ENCODE measurements at regions not wholly inside any gene's neighbourhood (a gene's known extent, or its start where the extent isn't known, plus 50 kb on each side); places are given as distances from the start of the nearest gene placed in this dataset.
"Not testable (repeated sequence)": the region's sequence is repeated elsewhere in the genome, so short reads cannot be mapped to it uniquely, and the experiment has no call there.

DNA sequence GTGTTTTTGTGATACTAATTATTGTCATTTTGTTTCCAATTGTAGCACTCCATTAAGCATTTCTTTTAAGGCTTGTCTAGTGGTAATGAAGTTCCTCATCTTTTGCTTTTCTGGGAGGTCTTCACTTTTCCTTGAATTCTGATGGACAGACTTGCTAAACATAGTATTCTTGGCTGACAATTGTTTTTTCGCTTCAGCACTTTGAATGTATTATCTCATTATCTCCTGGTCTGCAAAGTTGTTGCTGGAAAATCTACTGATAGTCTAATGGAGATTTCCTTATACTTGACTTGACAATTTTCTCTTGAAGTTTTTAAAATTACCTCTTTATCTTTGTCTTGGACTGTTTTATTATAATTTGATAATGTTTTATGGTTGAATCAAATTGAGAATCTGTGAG lies 147.5 kb downstream of the FAM174A start:
- Histone ChIP-seq H3K4me1 (ENCODE audit: control insufficient read depth in 4 of 4, insufficient read depth in 4 of 4, low read length in 3 of 4) (no peaks in the 10 kb centered on the region), H3K9me3 (ENCODE audit: control insufficient read depth in 4 of 4, low read length in 3 of 4) (peaks cover 0 to 11% (median 6%) of the 10 kb centered on the region in 4 donors), H3K36me3 (ENCODE audit: control insufficient read depth in 4 of 4, insufficient read depth in 3 of 4, low read depth in 1 of 4, low read length in 3 of 4) (no peaks in the 10 kb centered on the region), H3K9ac (ENCODE audit: low read depth in 1 of 2, low read length in 2 of 2) (no peak overlapping the region), H3K27ac (ENCODE audit: low read depth in 1 of 2, low read length in 2 of 2) (no peak overlapping the region), H3K27me3 (ENCODE audit: control insufficient read depth in 4 of 4, insufficient read depth in 4 of 4, low read length in 3 of 4) (no peaks in the 10 kb centered on the region), H3K4me3 (ENCODE audit: low read depth in 1 of 3, low read length in 3 of 3) (no peak overlapping the region)
- TF ChIP-seq, protein P1, sequence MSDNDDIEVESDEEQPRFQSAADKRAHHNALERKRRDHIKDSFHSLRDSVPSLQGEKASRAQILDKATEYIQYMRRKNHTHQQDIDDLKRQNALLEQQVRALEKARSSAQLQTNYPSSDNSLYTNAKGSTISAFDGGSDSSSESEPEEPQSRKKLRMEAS (IDR thresholded peaks at IDR 0.05): no peak
- no peak for TF ChIP-seq SP1 (IDR thresholded peaks at IDR 0.05)
- no peak for TF ChIP-seq RXRA (IDR thresholded peaks at IDR 0.05)
- no peak for TF ChIP-seq RAD21 (IDR thresholded peaks at IDR 0.05)
- TF ChIP-seq, protein P2, sequence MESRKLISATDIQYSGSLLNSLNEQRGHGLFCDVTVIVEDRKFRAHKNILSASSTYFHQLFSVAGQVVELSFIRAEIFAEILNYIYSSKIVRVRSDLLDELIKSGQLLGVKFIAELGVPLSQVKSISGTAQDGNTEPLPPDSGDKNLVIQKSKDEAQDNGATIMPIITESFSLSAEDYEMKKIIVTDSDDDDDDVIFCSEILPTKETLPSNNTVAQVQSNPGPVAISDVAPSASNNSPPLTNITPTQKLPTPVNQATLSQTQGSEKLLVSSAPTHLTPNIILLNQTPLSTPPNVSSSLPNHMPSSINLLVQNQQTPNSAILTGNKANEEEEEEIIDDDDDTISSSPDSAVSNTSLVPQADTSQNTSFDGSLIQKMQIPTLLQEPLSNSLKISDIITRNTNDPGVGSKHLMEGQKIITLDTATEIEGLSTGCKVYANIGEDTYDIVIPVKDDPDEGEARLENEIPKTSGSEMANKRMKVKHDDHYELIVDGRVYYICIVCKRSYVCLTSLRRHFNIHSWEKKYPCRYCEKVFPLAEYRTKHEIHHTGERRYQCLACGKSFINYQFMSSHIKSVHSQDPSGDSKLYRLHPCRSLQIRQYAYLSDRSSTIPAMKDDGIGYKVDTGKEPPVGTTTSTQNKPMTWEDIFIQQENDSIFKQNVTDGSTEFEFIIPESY (IDR thresholded peaks at IDR 0.05): no peak
- TF ChIP-seq, protein P3, sequence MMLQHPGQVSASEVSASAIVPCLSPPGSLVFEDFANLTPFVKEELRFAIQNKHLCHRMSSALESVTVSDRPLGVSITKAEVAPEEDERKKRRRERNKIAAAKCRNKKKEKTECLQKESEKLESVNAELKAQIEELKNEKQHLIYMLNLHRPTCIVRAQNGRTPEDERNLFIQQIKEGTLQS (IDR thresholded peaks at IDR 0.05): no peak
- TF ChIP-seq FOXA1 (IDR thresholded peaks at IDR 0.05): no peak
- TF ChIP-seq, protein P4, sequence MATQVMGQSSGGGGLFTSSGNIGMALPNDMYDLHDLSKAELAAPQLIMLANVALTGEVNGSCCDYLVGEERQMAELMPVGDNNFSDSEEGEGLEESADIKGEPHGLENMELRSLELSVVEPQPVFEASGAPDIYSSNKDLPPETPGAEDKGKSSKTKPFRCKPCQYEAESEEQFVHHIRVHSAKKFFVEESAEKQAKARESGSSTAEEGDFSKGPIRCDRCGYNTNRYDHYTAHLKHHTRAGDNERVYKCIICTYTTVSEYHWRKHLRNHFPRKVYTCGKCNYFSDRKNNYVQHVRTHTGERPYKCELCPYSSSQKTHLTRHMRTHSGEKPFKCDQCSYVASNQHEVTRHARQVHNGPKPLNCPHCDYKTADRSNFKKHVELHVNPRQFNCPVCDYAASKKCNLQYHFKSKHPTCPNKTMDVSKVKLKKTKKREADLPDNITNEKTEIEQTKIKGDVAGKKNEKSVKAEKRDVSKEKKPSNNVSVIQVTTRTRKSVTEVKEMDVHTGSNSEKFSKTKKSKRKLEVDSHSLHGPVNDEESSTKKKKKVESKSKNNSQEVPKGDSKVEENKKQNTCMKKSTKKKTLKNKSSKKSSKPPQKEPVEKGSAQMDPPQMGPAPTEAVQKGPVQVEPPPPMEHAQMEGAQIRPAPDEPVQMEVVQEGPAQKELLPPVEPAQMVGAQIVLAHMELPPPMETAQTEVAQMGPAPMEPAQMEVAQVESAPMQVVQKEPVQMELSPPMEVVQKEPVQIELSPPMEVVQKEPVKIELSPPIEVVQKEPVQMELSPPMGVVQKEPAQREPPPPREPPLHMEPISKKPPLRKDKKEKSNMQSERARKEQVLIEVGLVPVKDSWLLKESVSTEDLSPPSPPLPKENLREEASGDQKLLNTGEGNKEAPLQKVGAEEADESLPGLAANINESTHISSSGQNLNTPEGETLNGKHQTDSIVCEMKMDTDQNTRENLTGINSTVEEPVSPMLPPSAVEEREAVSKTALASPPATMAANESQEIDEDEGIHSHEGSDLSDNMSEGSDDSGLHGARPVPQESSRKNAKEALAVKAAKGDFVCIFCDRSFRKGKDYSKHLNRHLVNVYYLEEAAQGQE (IDR thresholded peaks at IDR 0.05): no peak
- no peak for TF ChIP-seq HNF4A (conservative IDR thresholded peaks at IDR 0.05)
- no peak for TF ChIP-seq TAF1 (conservative IDR thresholded peaks at IDR 0.05)
- no peak for DNase-seq (ENCODE audit: low spot score)
- 92% methylated on average over 1 of the region's 1 CpG for WGBS

DNA sequence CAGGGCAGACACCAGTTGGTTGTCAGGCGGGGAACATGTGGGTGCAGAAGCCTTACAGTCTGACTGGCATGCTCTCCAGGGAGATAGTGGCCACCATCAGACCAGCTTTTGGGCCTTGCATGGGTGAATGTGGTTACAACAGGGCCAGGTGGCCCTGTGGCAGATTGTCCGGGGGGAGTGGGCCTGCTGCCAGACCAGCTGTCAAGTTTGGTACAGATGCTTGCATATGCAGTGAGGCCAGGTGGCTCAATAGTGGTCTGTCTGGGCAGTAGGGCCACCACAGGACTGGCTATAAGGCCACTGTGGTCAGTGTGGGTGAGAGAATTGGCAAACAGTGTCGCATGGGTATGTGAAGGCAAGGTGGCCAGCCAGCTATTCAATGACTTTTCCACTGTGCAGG lies 148.7 kb downstream of the FAM174A start:
- H3K36me3 ChIP-seq (ENCODE audit: control insufficient read depth in 4 of 4, insufficient read depth in 3 of 4, low read depth in 1 of 4, low read length in 3 of 4): no peaks in the 10 kb centered on the region

DNA sequence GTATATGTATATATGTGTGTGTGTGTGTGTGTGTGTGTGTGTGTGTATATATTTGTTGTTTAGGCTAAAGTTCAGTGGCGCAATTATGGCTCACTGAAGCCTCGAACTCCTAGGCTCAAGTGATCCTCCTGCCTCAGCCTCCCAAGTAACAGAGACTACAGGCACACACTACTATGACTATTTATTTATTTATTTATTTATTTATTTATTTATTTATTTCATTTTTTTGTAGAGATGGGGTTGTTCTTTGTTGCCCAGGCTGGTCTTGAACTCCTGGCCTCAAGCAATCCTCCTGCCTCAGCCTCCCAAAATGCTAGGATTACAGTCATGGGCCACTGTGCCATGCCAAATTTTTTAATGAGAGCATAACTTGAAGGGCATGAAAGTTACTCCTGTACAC lies 149.9 kb downstream of the FAM174A start:
- 89% methylated on average over 2 of the region's 2 CpGs for WGBS
- H3K9me3 ChIP-seq (ENCODE audit: control insufficient read depth in 4 of 4, low read length in 3 of 4): peaks cover 0 to 11% (median 6%) of the 10 kb centered on the region in 4 donors
- H3K27me3 ChIP-seq (ENCODE audit: control insufficient read depth in 4 of 4, insufficient read depth in 4 of 4, low read length in 3 of 4); H3K4me1 ChIP-seq (ENCODE audit: control insufficient read depth in 4 of 4, insufficient read depth in 4 of 4, low read length in 3 of 4); H3K27ac ChIP-seq (ENCODE audit: low read depth in 1 of 2, low read length in 2 of 2); DNase-seq (ENCODE audit: low spot score); H3K36me3 ChIP-seq (ENCODE audit: control insufficient read depth in 4 of 4, insufficient read depth in 3 of 4, low read depth in 1 of 4, low read length in 3 of 4); H3K4me3 ChIP-seq (ENCODE audit: low read depth in 1 of 3, low read length in 3 of 3); H3K9ac ChIP-seq (ENCODE audit: low read depth in 1 of 2, low read length in 2 of 2): not testable (repeated sequence)

More for the DNA sequence above, 148.7 kb downstream of the FAM174A start:
- no peak overlapping the region for H3K27ac ChIP-seq (ENCODE audit: low read depth in 1 of 2, low read length in 2 of 2)
- no peak overlapping the region for H3K4me3 ChIP-seq (ENCODE audit: low read depth in 1 of 3, low read length in 3 of 3)
- TF ChIP-seq RAD21 (IDR thresholded peaks at IDR 0.05) (no peak), JUND (IDR thresholded peaks at IDR 0.05) (no peak), YY1 (IDR thresholded peaks at IDR 0.05) (no peak), EGR1 (IDR thresholded peaks at IDR 0.05; ENCODE audit: low read depth in 2 of 2) (no peak), HNF4A (conservative IDR thresholded peaks at IDR 0.05) (no peak), FOXA1 (IDR thresholded peaks at IDR 0.05) (no peak), NR2F2 (IDR thresholded peaks at IDR 0.05) (no peak)
- TF ChIP-seq, protein P4 (IDR thresholded peaks at IDR 0.05): no peak
- H3K9ac ChIP-seq (ENCODE audit: low read depth in 1 of 2, low read length in 2 of 2): no peak overlapping the region
- peaks cover 0 to 11% (median 6%) of the 10 kb centered on the region in 4 donors for H3K9me3 ChIP-seq (ENCODE audit: control insufficient read depth in 4 of 4, low read length in 3 of 4)
- no peaks in the 10 kb centered on the region for H3K4me1 ChIP-seq (ENCODE audit: control insufficient read depth in 4 of 4, insufficient read depth in 4 of 4, low read length in 3 of 4)
- H3K27me3 ChIP-seq (ENCODE audit: control insufficient read depth in 4 of 4, insufficient read depth in 4 of 4, low read length in 3 of 4): no peaks in the 10 kb centered on the region
- no peak for DNase-seq (ENCODE audit: low spot score)
- WGBS: 84% methylated on average over 3 of the region's 3 CpGs

DNA sequence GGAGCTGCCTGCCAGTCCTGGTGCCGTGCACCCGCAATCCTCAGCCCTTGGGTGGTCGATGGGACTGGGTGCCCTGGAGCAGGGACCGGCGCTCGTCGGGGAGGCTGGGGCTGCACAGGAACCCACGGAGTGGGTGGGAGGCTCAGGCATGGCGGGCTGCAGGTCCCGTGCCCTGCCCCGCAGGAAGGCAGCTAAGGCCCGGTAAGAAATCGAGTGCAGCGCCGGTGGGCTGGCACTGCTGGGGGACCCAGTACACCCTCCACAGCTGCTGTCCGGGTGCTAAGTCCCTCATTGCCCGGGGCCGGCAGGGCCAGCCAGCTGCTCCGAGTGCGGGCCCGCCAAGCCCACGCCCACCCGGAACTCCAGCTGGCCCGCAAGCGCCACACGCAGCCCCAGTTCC lies 153.7 kb downstream of the FAM174A start:
- 89% methylated on average over 26 of the region's 26 CpGs for WGBS
- not testable (repeated sequence) for DNase-seq (ENCODE audit: low spot score); H3K9ac ChIP-seq (ENCODE audit: low read depth in 1 of 2, low read length in 2 of 2)

More for the DNA sequence above, 153.7 kb downstream of the FAM174A start:
- H3K4me3 ChIP-seq (ENCODE audit: low read depth in 1 of 3, low read length in 3 of 3); H3K4me1 ChIP-seq (ENCODE audit: control insufficient read depth in 4 of 4, insufficient read depth in 4 of 4, low read length in 3 of 4); H3K27me3 ChIP-seq (ENCODE audit: control insufficient read depth in 4 of 4, insufficient read depth in 4 of 4, low read length in 3 of 4); H3K27ac ChIP-seq (ENCODE audit: low read depth in 1 of 2, low read length in 2 of 2); H3K9me3 ChIP-seq (ENCODE audit: control insufficient read depth in 4 of 4, low read length in 3 of 4); H3K36me3 ChIP-seq (ENCODE audit: control insufficient read depth in 4 of 4, insufficient read depth in 3 of 4, low read depth in 1 of 4, low read length in 3 of 4): not testable (repeated sequence)
